COLO829 (cell line): ENCODE measurements at regions not wholly inside any gene's neighbourhood (a gene's known extent, or its start where the extent isn't known, plus 50 kb on each side); places are given as distances from the start of the nearest gene placed in this dataset.

Source experiments
- DNase-seq: peaks from one replicate; pipeline ENCODE4 v3.0.0; 2012; ENCODE audit warnings: low spot score

GRCh38 chr7:45983720-45984255, 62.7 kb upstream of the IGFBP3 start:
- no peak for DNase-seq

GRCh38 chr7:45982907-45983719, 62.0 kb upstream of the IGFBP3 start:
- DNase-seq = no peak

- DNase-seq = no peak
Observed at GRCh38 chr7:45982132-45982531, 61.1 kb upstream of the IGFBP3 start.

- no peak for DNase-seq
Observed at GRCh38 chr7:45980973-45981372, 59.9 kb upstream of the IGFBP3 start.

GRCh38 chr7:45980181-45980905, 59.3 kb upstream of the IGFBP3 start:
- DNase-seq = no peak

GRCh38 chr7:45979275-45980180, 58.5 kb upstream of the IGFBP3 start:
- DNase-seq = no peak

GRCh38 chr7:45978731-45979211, 57.7 kb upstream of the IGFBP3 start:
- peak; percentile 38 for DNase-seq

- peak; percentile 97 for DNase-seq
Observed at GRCh38 chr7:45978010-45978681, 57.1 kb upstream of the IGFBP3 start.

- no peak for DNase-seq
Observed at GRCh38 chr7:45977256-45977780, 56.2 kb upstream of the IGFBP3 start.

- DNase-seq = no peak
Observed at GRCh38 chr7:45976485-45976856, 55.4 kb upstream of the IGFBP3 start.

- DNase-seq = no peak
Observed at GRCh38 chr7:45975847-45976484, 54.9 kb upstream of the IGFBP3 start.

- DNase-seq = no peak
Observed at GRCh38 chr7:45975367-45975766, 54.3 kb upstream of the IGFBP3 start.

GRCh38 chr7:45974540-45975360, 53.7 kb upstream of the IGFBP3 start:
- DNase-seq = no peak

GRCh38 chr7:45973725-45974532, 52.9 kb upstream of the IGFBP3 start:
- peak; percentile 95 for DNase-seq

- DNase-seq = no peak
Observed at GRCh38 chr7:45972629-45973312, 51.7 kb upstream of the IGFBP3 start.

GRCh38 chr7:45971661-45972175, 50.6 kb upstream of the IGFBP3 start:
- DNase-seq = no peak

- no peak for DNase-seq
Observed at GRCh38 chr7:45971171-45971570, 50.1 kb upstream of the IGFBP3 start.
